ENCODE measurements at regions not wholly inside any gene's neighbourhood (a gene's known extent, or its start where the extent isn't known, plus 50 kb on each side); places are given as distances from the start of the nearest gene placed in this dataset.

- Histone ChIP-seq H3K79me1 (ENCODE audit: low read depth in 1 of 2, low read length in 2 of 2) (no peaks in the 10 kb centered on the region), H4K91ac (ENCODE audit: insufficient read depth, low read depth, low read length) (no peak overlapping the region), H2BK120ac (ENCODE audit: low read depth, low read length) (no peak overlapping the region), H4K20me1 (ENCODE audit: insufficient read depth, low read length) (no peaks in the 10 kb centered on the region), H3K27me3 (ENCODE audit: control insufficient read depth, insufficient read depth, low read length) (peaks cover 2% of the 10 kb centered on the region; the same call in 1 of the 2 replicates), H2AK5ac (ENCODE audit: low read depth, low read length) (no peak overlapping the region), H4K8ac (ENCODE audit: low read depth in 2 of 2, low read length in 2 of 2) (no peak overlapping the region), H3K9me3 (ENCODE audit: control insufficient read depth, insufficient read depth, low read length) (no peaks in the 10 kb centered on the region), H3K9me1 (ENCODE audit: insufficient read depth, low read length) (no peaks in the 10 kb centered on the region), H3K4me3 (ENCODE audit: insufficient read depth, low read depth, low read length) (no peak overlapping the region), H3K4me2 (ENCODE audit: low read depth, low read length) (no peak overlapping the region), H2BK20ac (ENCODE audit: low read depth, low read length) (no peak overlapping the region), H3K56ac (ENCODE audit: extremely low read depth, insufficient read depth, low read length) (no peak overlapping the region), H3K27ac (ENCODE audit: insufficient read depth, low read length) (no peak overlapping the region), H4K5ac (ENCODE audit: low read depth, low read length) (no peak overlapping the region), H2AK9ac (replicated peaks; ENCODE audit: low read depth, low read length, poor library complexity) (no peak overlapping the region), H3K23ac (ENCODE audit: low read depth, low read length) (no peak overlapping the region), H2BK5ac (ENCODE audit: low read depth, low read length, poor library complexity, severe bottlenecking) (no peak overlapping the region), H3K4ac (ENCODE audit: low read depth, low read length) (no peak overlapping the region), H3K9ac (ENCODE audit: low read depth, low read length) (no peak overlapping the region), H3K14ac (replicated peaks; ENCODE audit: low read depth, low read length) (no peak overlapping the region), H3K36me3 (ENCODE audit: control insufficient read depth, insufficient read depth, low read length) (no peaks in the 10 kb centered on the region), H2BK15ac (ENCODE audit: low read depth, low read length) (no peak overlapping the region), H2AFZ (replicated peaks; ENCODE audit: low read length, poor library complexity) (no peak overlapping the region), H3K4me1 (ENCODE audit: control insufficient read depth, insufficient read depth, low read length) (no peaks in the 10 kb centered on the region), H3K18ac (ENCODE audit: low read depth, low read length) (no peak overlapping the region)
- CTCF ChIA-PET, result no interaction called here
- BruUV-seq (replicated peaks), result no TSS peak
- TF ChIP-seq CEBPB (IDR thresholded peaks at IDR 0.05; ENCODE audit: low read depth, low read length), result no peak
- no peak for TF ChIP-seq ELK1 (IDR thresholded peaks at IDR 0.05; ENCODE audit: borderline replicate concordance, low read depth, low read length)
- TF ChIP-seq BHLHE40 (IDR thresholded peaks at IDR 0.05; ENCODE audit: low read depth, low read length), result no peak
- no peak for TF ChIP-seq MXI1 (IDR thresholded peaks at IDR 0.05; ENCODE audit: borderline replicate concordance, low read depth, low read length)
- TF ChIP-seq SMC3 (IDR thresholded peaks at IDR 0.05; ENCODE audit: low read depth, low read length), result no peak
- no peak for TF ChIP-seq USF2 (IDR thresholded peaks at IDR 0.05; ENCODE audit: low read depth, low read length)
- intact Hi-C loops (cut with micrococcal nuclease) (no loop called here), dilution Hi-C loops (cut with HindIII; ENCODE audit: low sequenced_read_pairs, unreplicated experiment) (no loop called here), in situ Hi-C loops (cut with MboI; ENCODE audit: low sequenced_read_pairs) (no loop called here)
- DNase-seq (no peak), ATAC-seq (ENCODE audit: low read depth) (no peak)
- WGBS, 2 experiments (ENCODE audit: extremely low coverage in 2 of 2, insufficient read length in 1 of 2), result no CpG with 5 or more reads among the region's 1 CpG
- POLR2A ChIA-PET (ENCODE audit: unreplicated experiment), result no interaction called here
Measured at GRCh38 chr3:13160619-13161018, 87.4 kb upstream of the IQSEC1 start.
